ENCODE measurements at regions not wholly inside any gene's neighbourhood (a gene's known extent, or its start where the extent isn't known, plus 50 kb on each side); places are given as distances from the start of the nearest gene placed in this dataset.

GRCh38 chr13:62302341-62302740 is 886.7 kb upstream of the PCDH20 start:
- TF ChIP-seq ZFX (IDR thresholded peaks at IDR 0.05; ENCODE audit: borderline replicate concordance) = no peak
- TF ChIP-seq CTCF (IDR thresholded peaks at IDR 0.05) = no peak

Measured in 22Rv1 (cell line).